Neural cell (in vitro differentiated cells): ENCODE measurements at regions not wholly inside any gene's neighbourhood (a gene's known extent, or its start where the extent isn't known, plus 50 kb on each side); places are given as distances from the start of the nearest gene placed in this dataset.
"Not testable (repeated sequence)": the region's sequence is repeated elsewhere in the genome, so short reads cannot be mapped to it uniquely, and the experiment has no call there.

ENCODE experiments used
- H2AFZ ChIP-seq: fragments of 200-600, 300-800 bp; sonication (generic), shearing (Covaris generic); 2 replicates; pipeline ENCODE4 v1.6.0; 2014; ENCODE audit warnings: low read depth, mild to moderate bottlenecking, antibody characterized with exemption, low read length, moderate library complexity
- H3F3A ChIP-seq: fragments of 200-600 bp; shearing (Covaris generic); 2 replicates; pipeline ENCODE4 v1.6.1; 2016; ENCODE audit warnings: mild to moderate bottlenecking, moderate library complexity, mixed read lengths, antibody characterized with exemption, low read length; ENCODE audit not compliant: insufficient read depth, poor library complexity, severe bottlenecking
- H3K27ac ChIP-seq: fragments of 200-600, 300-800 bp; sonication (generic), shearing (Covaris generic); 2 replicates; pipeline ENCODE4 v1.5.1; 2014; ENCODE audit warnings: mild to moderate bottlenecking, low read length, moderate library complexity
- H3K27me3 ChIP-seq: fragments of 300-800, 200-600 bp; sonication (generic), shearing (Covaris generic); 2 replicates; pipeline ENCODE4 v1.6.0; 2014; ENCODE audit warnings: mild to moderate bottlenecking, low read depth, low read length, moderate library complexity; ENCODE audit not compliant: insufficient read depth
- H3K36me3 ChIP-seq: fragments of 300-800, 200-600 bp; sonication (generic), shearing (Covaris generic); 2 replicates; pipeline ENCODE4 v1.5.1; 2014; ENCODE audit warnings: mild to moderate bottlenecking, antibody characterized with exemption, low read length, moderate library complexity; ENCODE audit not compliant: insufficient read depth
- H3K4me2 ChIP-seq: fragments of 300-800, 200-600 bp; sonication (generic), shearing (Covaris generic); 2 replicates; pipeline ENCODE4 v1.6.0; 2014; ENCODE audit warnings: mild to moderate bottlenecking, low read length
- H3K4me3 ChIP-seq: fragments of 300-800, 200-600 bp; sonication (generic), shearing (Covaris generic); 2 replicates; pipeline ENCODE4 v1.5.1; 2014; ENCODE audit warnings: mild to moderate bottlenecking, low read length, moderate library complexity
- H3K79me2 ChIP-seq: fragments of 200-600 bp; shearing (Covaris generic); replicated peaks from 2 replicates; pipeline ENCODE4 v1.6.0; 2014; ENCODE audit warnings: mild to moderate bottlenecking, low read length, moderate library complexity; ENCODE audit not compliant: insufficient read depth
- H3K9ac ChIP-seq: fragments of 300-800, 200-600 bp; sonication (generic), shearing (Covaris generic); 2 replicates; pipeline ENCODE4 v1.6.1; 2016; ENCODE audit warnings: mild to moderate bottlenecking, low read length, mixed read lengths
- H3K9me2 ChIP-seq: fragments of 200-600 bp; shearing (Covaris generic); 2 replicates; pipeline ENCODE4 v1.6.1; 2016; ENCODE audit warnings: mild to moderate bottlenecking, low read length, mixed read lengths; ENCODE audit not compliant: insufficient read depth
- H3K9me3 ChIP-seq: fragments of 200-600, 300-800 bp; sonication (generic), shearing (Covaris generic); 2 replicates; pipeline ENCODE4 v1.6.1; 2016; ENCODE audit warnings: mild to moderate bottlenecking, mixed run types, low read length, moderate library complexity, mixed read lengths
- H4K20me1 ChIP-seq: fragments of 200-600 bp; shearing (Covaris generic); 2 replicates; pipeline ENCODE4 v1.6.1; 2016; ENCODE audit warnings: mild to moderate bottlenecking, mixed run types; ENCODE audit not compliant: insufficient read depth
- EZH2 ChIP-seq: fragments of 200-600, 300-800 bp; shearing (Covaris generic), sonication (generic); IDR thresholded peaks from 2 replicates; pipeline ENCODE4 v1.6.1; 2014; ENCODE audit warnings: antibody characterized with exemption, low read length, borderline replicate concordance, mild to moderate bottlenecking; ENCODE audit not compliant: insufficient read depth, poor library complexity, severe bottlenecking
- REST ChIP-seq: IDR thresholded peaks from 2 replicates; pipeline ENCODE4 v1.6.1; 2012; ENCODE audit warnings: borderline replicate concordance
- SMC3 ChIP-seq: fragments of 450-650 bp; conservative IDR thresholded peaks from 2 replicates; pipeline ENCODE4 v1.6.1; 2014; ENCODE audit warnings: antibody characterized with exemption, mild to moderate bottlenecking, moderate library complexity; ENCODE audit not compliant: poor library complexity
- TAF1 ChIP-seq: IDR thresholded peaks from 2 replicates; pipeline ENCODE4 v1.6.1; 2012; ENCODE audit warnings: low read depth

GRCh38 chr1:223023863-223024262 lies 119.2 kb downstream of the TLR5 start:
- Histone ChIP-seq H2AFZ (no peak overlapping the region), H3K27me3 (no peaks in the 10 kb centered on the region), H3K4me2 (no peak overlapping the region), H3K27ac (no peak overlapping the region), H3K4me3 (no peak overlapping the region), H3K9me2 (no peaks in the 10 kb centered on the region), H4K20me1 (no peaks in the 10 kb centered on the region), H3K36me3 (no peaks in the 10 kb centered on the region), H3K79me2 (no peaks in the 10 kb centered on the region), H3F3A (no peaks in the 10 kb centered on the region), H3K9ac (no peak overlapping the region), H3K9me3 (no peaks in the 10 kb centered on the region)
- TF ChIP-seq REST (no peak), EZH2 (no peak), TAF1 (no peak), SMC3 (no peak)

GRCh38 chr1:223024486-223024885 lies 118.6 kb downstream of the TLR5 start:
- H3K27ac ChIP-seq, H3K27me3 ChIP-seq, H3K9me3 ChIP-seq, H3K36me3 ChIP-seq, H3K79me2 ChIP-seq, H3K4me2 ChIP-seq, H3K9ac ChIP-seq, H2AFZ ChIP-seq, H3K9me2 ChIP-seq, H3K4me3 ChIP-seq, H3F3A ChIP-seq, H4K20me1 ChIP-seq: not testable (repeated sequence)

GRCh38 chr1:223025190-223025734 lies 117.8 kb downstream of the TLR5 start:
- H3K4me2 ChIP-seq, result not testable (repeated sequence)

GRCh38 chr1:223026639-223027038 lies 116.4 kb downstream of the TLR5 start:
- H2AFZ ChIP-seq, H3K36me3 ChIP-seq, H3K9ac ChIP-seq, H4K20me1 ChIP-seq, H3K79me2 ChIP-seq, H3K4me3 ChIP-seq, H3K9me2 ChIP-seq, H3F3A ChIP-seq, H3K27ac ChIP-seq, H3K4me2 ChIP-seq, H3K27me3 ChIP-seq, H3K9me3 ChIP-seq: not testable (repeated sequence)

More at GRCh38 chr1:223025190-223025734, 117.8 kb downstream of the TLR5 start:
- H3K79me2 ChIP-seq, H3K36me3 ChIP-seq, H4K20me1 ChIP-seq, H3K9ac ChIP-seq, H3F3A ChIP-seq, H3K27me3 ChIP-seq, H2AFZ ChIP-seq, H3K27ac ChIP-seq, H3K9me3 ChIP-seq, H3K9me2 ChIP-seq, H3K4me3 ChIP-seq: not testable (repeated sequence)
